Esophagus (tissue), 2 donors: ENCODE measurements at regions not wholly inside any gene's neighbourhood (a gene's known extent, or its start where the extent isn't known, plus 50 kb on each side); places are given as distances from the start of the nearest gene placed in this dataset.

Source experiments
- H3K27ac ChIP-seq, 2 donors: one replicate each; pipeline ENCODE4 v1.5.1; 2013; ENCODE audit warnings: low read depth in 2 of 2, mild to moderate bottlenecking in 2 of 2, inconsistent platforms in 1 of 2, low read length in 1 of 2, moderate library complexity in 1 of 2
- H3K27me3 ChIP-seq, 2 donors: one replicate each; pipeline ENCODE4 v1.6.1; 2013; ENCODE audit warnings: low read length in 2 of 2, control low read depth in 1 of 2, mild to moderate bottlenecking in 1 of 2; ENCODE audit not compliant: insufficient read depth in 2 of 2, control insufficient read depth in 1 of 2
- H3K36me3 ChIP-seq, 2 donors: one replicate each; pipeline ENCODE4 v1.6.1; 2013; ENCODE audit warnings: low read length in 1 of 2; ENCODE audit not compliant: control insufficient read depth in 2 of 2, insufficient read depth in 2 of 2
- H3K4me1 ChIP-seq, 2 donors: one replicate each; pipeline ENCODE4 v1.6.1; 2013; ENCODE audit warnings: low read length in 1 of 2; ENCODE audit not compliant: control insufficient read depth in 2 of 2, insufficient read depth in 2 of 2
- H3K4me3 ChIP-seq, 2 donors: one replicate each; pipeline ENCODE4 v1.5.1; 2013; ENCODE audit warnings: low read length in 2 of 2, mild to moderate bottlenecking in 2 of 2, low read depth in 1 of 2, moderate library complexity in 1 of 2
- H3K9me3 ChIP-seq, 2 donors: one replicate each; pipeline ENCODE4 v1.6.1; 2013; ENCODE audit warnings: mild to moderate bottlenecking in 2 of 2, low read depth in 1 of 2, low read length in 1 of 2, moderate library complexity in 1 of 2; ENCODE audit not compliant: control insufficient read depth in 2 of 2, insufficient read depth in 1 of 2
- WGBS, 2 donors: extraction: QIAGEN DNeasy Blood & Tissue Kit; methylation state at CpG; one replicate each; pipeline ENCODE4 v1.1.7; 2013; 5-methylcytosine and 5-hydroxymethylcytosine counted together
- donor health status: healthy with polysubstance abuse.
- donor health status: Bipolar disorder and iron deficiency.

- H3K9me3 ChIP-seq, result peaks cover 0 to 2% of the 10 kb centered on the region in 2 donors
These were observed 134.2 kb upstream of the NEBL start for GRCh38 chr10:21031232-21031795.

GRCh38 chr10:21030091-21030490 lies 133.0 kb upstream of the NEBL start:
- H3K4me3 ChIP-seq, result no peak overlapping the region
- H3K4me1 ChIP-seq, result no peaks in the 10 kb centered on the region
- H3K36me3 ChIP-seq, result no peaks in the 10 kb centered on the region
- 75 to 79% methylated on average over 10 of the region's 10 CpGs for WGBS, 2 donors
- no peaks in the 10 kb centered on the region for H3K27me3 ChIP-seq
- H3K9me3 ChIP-seq, result peaks cover 0 to 2% of the 10 kb centered on the region in 2 donors
- H3K27ac ChIP-seq, result peak overlapping the region in 1 of 2 donors; percentile 63

More at GRCh38 chr10:21031232-21031795, 134.2 kb upstream of the NEBL start:
- no peaks in the 10 kb centered on the region for H3K4me1 ChIP-seq
- no peaks in the 10 kb centered on the region for H3K27me3 ChIP-seq
- WGBS, 2 donors, result 82 to 85% methylated on average over 7 of the region's 7 CpGs
- H3K36me3 ChIP-seq, result no peaks in the 10 kb centered on the region
- H3K27ac ChIP-seq, result no peak overlapping the region
- H3K4me3 ChIP-seq, result no peak overlapping the region

- Histone ChIP-seq H3K9me3 (no peaks in the 10 kb centered on the region), H3K27me3 (no peaks in the 10 kb centered on the region), H3K36me3 (no peaks in the 10 kb centered on the region), H3K27ac (no peak overlapping the region), H3K4me3 (no peak overlapping the region), H3K4me1 (no peaks in the 10 kb centered on the region)
- WGBS, 2 donors, result 37 to 58% methylated on average over 3 of the region's 3 CpGs
These were observed 125.7 kb upstream of the NEBL start for GRCh38 chr10:21022821-21023220.

GRCh38 chr10:21021843-21022594 lies 124.9 kb upstream of the NEBL start:
- H3K36me3 ChIP-seq, result no peaks in the 10 kb centered on the region
- 74 to 76% methylated on average over 15 of the region's 15 CpGs for WGBS, 2 donors
- no peaks in the 10 kb centered on the region for H3K27me3 ChIP-seq
- H3K27ac ChIP-seq, result no peak overlapping the region
- H3K4me3 ChIP-seq, result no peak overlapping the region
- no peaks in the 10 kb centered on the region for H3K9me3 ChIP-seq
- H3K4me1 ChIP-seq, result no peaks in the 10 kb centered on the region

GRCh38 chr10:21021231-21021630 lies 124.1 kb upstream of the NEBL start:
- Histone ChIP-seq H3K9me3 (no peaks in the 10 kb centered on the region), H3K4me3 (no peak overlapping the region), H3K27me3 (no peaks in the 10 kb centered on the region), H3K4me1 (no peaks in the 10 kb centered on the region), H3K36me3 (no peaks in the 10 kb centered on the region), H3K27ac (no peak overlapping the region)
- WGBS, 2 donors, result 82 to 87% methylated on average over 6 of the region's 6 CpGs

- WGBS, 2 donors, result 93% methylated on average over 7 of the region's 7 CpGs
- H3K4me1 ChIP-seq, result no peaks in the 10 kb centered on the region
- H3K36me3 ChIP-seq, result no peaks in the 10 kb centered on the region
- no peak overlapping the region for H3K27ac ChIP-seq
- H3K4me3 ChIP-seq, result no peak overlapping the region
- H3K9me3 ChIP-seq, result no peaks in the 10 kb centered on the region
- H3K27me3 ChIP-seq, result no peaks in the 10 kb centered on the region
These were observed 123.4 kb upstream of the NEBL start for GRCh38 chr10:21020545-21020944.

- WGBS, 2 donors, result 75 to 83% methylated on average over 6 of the region's 6 CpGs
These were observed 122.3 kb upstream of the NEBL start for GRCh38 chr10:21019436-21019835.

GRCh38 chr10:21015851-21016250 lies 118.7 kb upstream of the NEBL start:
- H3K4me3 ChIP-seq, result no peak overlapping the region
- no peaks in the 10 kb centered on the region for H3K9me3 ChIP-seq
- 62 to 65% methylated on average over 4 of the region's 4 CpGs for WGBS, 2 donors
- no peaks in the 10 kb centered on the region for H3K36me3 ChIP-seq
- H3K27me3 ChIP-seq, result no peaks in the 10 kb centered on the region
- no peaks in the 10 kb centered on the region for H3K4me1 ChIP-seq
- no peak overlapping the region for H3K27ac ChIP-seq

More at GRCh38 chr10:21019436-21019835, 122.3 kb upstream of the NEBL start:
- Histone ChIP-seq H3K27ac (no peak overlapping the region), H3K4me3 (no peak overlapping the region), H3K36me3 (no peaks in the 10 kb centered on the region), H3K9me3 (no peaks in the 10 kb centered on the region), H3K27me3 (no peaks in the 10 kb centered on the region), H3K4me1 (no peaks in the 10 kb centered on the region)

GRCh38 chr10:21014141-21014540 lies 117.0 kb upstream of the NEBL start:
- Histone ChIP-seq H3K4me1 (no peaks in the 10 kb centered on the region), H3K36me3 (no peaks in the 10 kb centered on the region), H3K27ac (no peak overlapping the region), H3K27me3 (no peaks in the 10 kb centered on the region), H3K9me3 (no peaks in the 10 kb centered on the region), H3K4me3 (no peak overlapping the region)
- 85 to 88% methylated on average over 3 of the region's 3 CpGs for WGBS, 2 donors
